HCT116 (cell line): ENCODE measurements at regions not wholly inside any gene's neighbourhood (a gene's known extent, or its start where the extent isn't known, plus 50 kb on each side); places are given as distances from the start of the nearest gene placed in this dataset.
A peak's percentile ranks its signal among the peaks of the same experiment; 100 is the strongest.

Source experiments
- ATAC-seq: fragments of 200-7000 bp; cut with Tn5 transposase; 2 replicates; pipeline ENCODE4 v1.9.1; 2020; ENCODE audit warnings: mild to moderate bottlenecking, moderate library complexity
- BruUV-seq: library from RNA; stranded (reverse); fragments of 400-500 nt; replicated peaks from 2 replicates; lab custom pipeline; 2021; lab: Mats Ljungman, UMichigan
- CTCF ChIA-PET: fragments of 300-600 bp; sonication (Branson Sonifier 250); formaldehyde crosslinking; loops from one replicate; lab custom pipeline; 2021; ENCODE audit warnings: antibody characterized with exemption; lab: Charles Lee
- POLR2A ChIA-PET: fragments of 300-600, 350-600 bp; sonication (Branson Sonifier 250); formaldehyde crosslinking; loops from one replicate; lab custom pipeline; 2021; ENCODE audit warnings: antibody characterized with exemption; lab: Charles Lee
- RAD21 ChIA-PET, 2 experiments: fragments of 300-600 bp; sonication (Branson Sonifier 250); formaldehyde crosslinking; loops; one replicate each; lab custom pipeline; 2023; ENCODE audit warnings: low total read pairs in 2 of 2; ENCODE audit not compliant: uncharacterized antibody in 2 of 2, unreplicated experiment in 2 of 2, low non-redundant PET in 1 of 2; lab: Charles Lee
- DNase-seq: peaks from one replicate; pipeline ENCODE4 v3.0.0-alpha.2; 2010; ENCODE audit warnings: low read depth, low spot score
- H2AFZ ChIP-seq: fragments of 200-600 bp; shearing (Covaris generic), sonication (generic); 2 replicates; pipeline ENCODE4 v1.6.1; 2017; ENCODE audit warnings: low read depth, mixed run types, mixed read lengths, antibody characterized with exemption, low read length; ENCODE audit not compliant: poor library complexity, severe bottlenecking
- H3K27ac ChIP-seq: 2 replicates; pipeline ENCODE4 v1.5.1; 2012; ENCODE audit warnings: low read depth, low read length
- H3K27me3 ChIP-seq: fragments of 200-600 bp; sonication (generic); 2 replicates; pipeline ENCODE4 v1.6.1; 2016; ENCODE audit warnings: mixed run types, low read length, mixed read lengths; ENCODE audit not compliant: insufficient read depth
- H3K36me3 ChIP-seq, 2 experiments: fragments of 200-500 bp in 1 of 2; fragments of 200-600 bp in 1 of 2; sonication (Bioruptor generic) in 1 of 2; sonication (generic) in 1 of 2; 2 replicates each; pipeline versions ENCODE4 v1.5.1 to v1.6.1; 2014 to 2016; ENCODE audit warnings: low read length in 2 of 2, inconsistent platforms in 1 of 2, mixed read lengths in 1 of 2, mixed run types in 1 of 2; ENCODE audit not compliant: insufficient read depth in 2 of 2, control insufficient read depth in 1 of 2
- H3K4me1 ChIP-seq, 2 experiments: fragments of 200-600 bp in 1 of 2; sonication (generic) in 1 of 2; 2 replicates each; pipeline versions ENCODE4 v1.5.1 to v1.6.1; 2012 to 2017; ENCODE audit warnings: low read length in 2 of 2, inconsistent platforms in 1 of 2, mild to moderate bottlenecking in 1 of 2, mixed read lengths in 1 of 2, mixed run types in 1 of 2, moderate library complexity in 1 of 2; ENCODE audit not compliant: insufficient read depth in 2 of 2, control insufficient read depth in 1 of 2
- H3K4me2 ChIP-seq: fragments of 200-600 bp; sonication (generic); 2 replicates; pipeline ENCODE4 v1.6.1; 2017; ENCODE audit warnings: mixed run types, low read length, mixed read lengths
- H3K4me3 ChIP-seq, 2 experiments: fragments of 200-600 bp in 1 of 2; sonication (generic) in 1 of 2; replicated peaks in 1 of 2; 2 replicates each; pipeline ENCODE4 v1.5.1; 2011 to 2016; ENCODE audit warnings: low read length in 2 of 2, control low read depth in 1 of 2, low read depth in 1 of 2, mild to moderate bottlenecking in 1 of 2, mixed read lengths in 1 of 2, mixed run types in 1 of 2
- H3K79me2 ChIP-seq: fragments of 200-600 bp; sonication (generic); 2 replicates; pipeline ENCODE4 v1.6.1; 2017; ENCODE audit warnings: mild to moderate bottlenecking, mixed run types, low read length, moderate library complexity, mixed read lengths; ENCODE audit not compliant: insufficient read depth
- H3K9ac ChIP-seq: fragments of 200-600 bp; sonication (generic); 2 replicates; pipeline ENCODE4 v1.6.1; 2016; ENCODE audit warnings: low read length, mixed read lengths
- H3K9me2 ChIP-seq: fragments of 200-600 bp; sonication (generic), shearing (Covaris generic); 2 replicates; pipeline ENCODE4 v1.6.1; 2017; ENCODE audit warnings: mixed run types, mild to moderate bottlenecking, moderate library complexity; ENCODE audit not compliant: insufficient read depth
- H3K9me3 ChIP-seq, 2 experiments: fragments of 200-500 bp in 1 of 2; fragments of 200-600 bp in 1 of 2; sonication (Bioruptor generic) in 1 of 2; sonication (generic) in 1 of 2; 2 replicates each; pipeline ENCODE4 v1.6.1; 2014 to 2017; ENCODE audit warnings: low read length in 2 of 2, mixed read lengths in 2 of 2, inconsistent platforms in 1 of 2, low read depth in 1 of 2, mild to moderate bottlenecking in 1 of 2, mixed run types in 1 of 2, moderate library complexity in 1 of 2; ENCODE audit not compliant: control insufficient read depth in 1 of 2, insufficient read depth in 1 of 2
- H4K20me1 ChIP-seq: fragments of 200-600 bp; sonication (generic), shearing (Covaris generic); 2 replicates; pipeline ENCODE4 v1.6.1; 2017; ENCODE audit warnings: mixed run types, mild to moderate bottlenecking, moderate library complexity; ENCODE audit not compliant: insufficient read depth
- CBX3 ChIP-seq: IDR thresholded peaks from 2 replicates; pipeline ENCODE4 v1.6.1; 2012; ENCODE audit warnings: low read depth
- EZH2 ChIP-seq: fragments of 200-600 bp; sonication (generic); IDR thresholded peaks from 2 replicates; pipeline ENCODE4 v1.6.1; 2017; ENCODE audit warnings: antibody characterized with exemption, mixed run types
- FOSL1 ChIP-seq: IDR thresholded peaks from 2 replicates; pipeline ENCODE4 v1.6.1; 2012; ENCODE audit warnings: low read depth
- SIN3A ChIP-seq: IDR thresholded peaks from 2 replicates; pipeline ENCODE4 v1.6.1; 2012; ENCODE audit warnings: low read depth
- SP1 ChIP-seq: IDR thresholded peaks from 2 replicates; pipeline ENCODE4 v1.6.1; 2012; ENCODE audit warnings: low read depth
- ZNF274 ChIP-seq: fragments of 200-500 bp; sonication (Bioruptor generic); IDR thresholded peaks from 2 replicates; pipeline ENCODE4 v1.6.1; 2014; ENCODE audit warnings: mild to moderate bottlenecking, low read depth, low read length, inconsistent platforms
- intact Hi-C: fragments of 100-400 bp; cut with micrococcal nuclease; formaldehyde crosslinking; loops from 2 replicates; pipeline ENCODE4 v1.10.0; 2022
- TF ChIP-seq, protein P1 (sequence below): IDR thresholded peaks from 2 replicates; pipeline ENCODE4 v1.6.1; 2012
- TF ChIP-seq, protein P2 (sequence below): IDR thresholded peaks from 2 replicates; pipeline ENCODE4 v1.6.1; 2012
- TF ChIP-seq, protein P3 (sequence below): IDR thresholded peaks from 2 replicates; pipeline ENCODE4 v1.6.1; 2012; ENCODE audit warnings: low read depth

DNA sequence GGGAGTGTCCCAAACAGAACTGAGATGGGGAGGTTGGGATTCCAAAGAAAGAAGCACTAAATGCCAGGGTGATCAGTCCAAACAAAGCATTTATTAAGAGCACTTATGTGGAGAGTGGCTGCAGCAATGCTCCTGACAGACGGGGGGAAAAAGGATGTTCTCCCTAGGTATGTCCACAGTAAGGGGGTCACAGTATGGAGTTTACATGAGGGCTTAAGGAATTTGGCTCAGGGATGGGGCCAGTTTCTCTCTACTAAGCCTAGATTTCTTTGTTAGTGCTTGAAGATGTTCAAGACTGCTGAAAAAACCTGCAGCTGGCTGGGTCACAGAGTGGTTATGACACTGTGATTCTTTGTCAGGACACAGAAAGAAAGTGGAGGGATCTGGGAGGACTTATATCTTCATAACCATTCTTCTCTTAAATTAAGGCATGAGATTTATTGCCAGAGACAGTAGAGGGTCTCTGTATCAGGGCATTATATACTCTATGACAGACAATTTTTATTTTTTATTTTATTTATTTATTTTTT is 1468.0 kb downstream of the C4orf33 start:
- Histone ChIP-seq H3K9ac (no peak overlapping the region; the same call in 1 of the 2 replicates), H3K4me3 (peak overlapping the region; percentile 36 to 58), H2AFZ (peak overlapping the region; percentile 89), H3K79me2 (no peaks in the 10 kb centered on the region), H3K36me3 (no peaks in the 10 kb centered on the region), H4K20me1 (no peaks in the 10 kb centered on the region), H3K27ac (no peak overlapping the region), H3K9me3 (no peaks in the 10 kb centered on the region), H3K27me3 (no peaks in the 10 kb centered on the region), H3K9me2 (no peaks in the 10 kb centered on the region), H3K4me2 (peak overlapping the region; percentile 86), H3K4me1 (peaks cover 0 to 13% of the 10 kb centered on the region in 2 experiments; a peak in 2 of 4 replicates)
- ATAC-seq: peak; percentile 64
- TF ChIP-seq, protein P1, sequence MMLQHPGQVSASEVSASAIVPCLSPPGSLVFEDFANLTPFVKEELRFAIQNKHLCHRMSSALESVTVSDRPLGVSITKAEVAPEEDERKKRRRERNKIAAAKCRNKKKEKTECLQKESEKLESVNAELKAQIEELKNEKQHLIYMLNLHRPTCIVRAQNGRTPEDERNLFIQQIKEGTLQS: no peak
- no peak for TF ChIP-seq SP1
- TF ChIP-seq, protein P2, sequence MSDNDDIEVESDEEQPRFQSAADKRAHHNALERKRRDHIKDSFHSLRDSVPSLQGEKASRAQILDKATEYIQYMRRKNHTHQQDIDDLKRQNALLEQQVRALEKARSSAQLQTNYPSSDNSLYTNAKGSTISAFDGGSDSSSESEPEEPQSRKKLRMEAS: no peak
- RAD21 ChIA-PET: interaction anchor here in 1 of 2 experiments (0.9 kb wide), 1 partner anchor 245 kb away, joined by 5 read pairs; no protein-coding TSS in a partner anchor
- CTCF ChIA-PET: interaction anchor here (1.4 kb wide), 1 partner anchor 491 kb away, joined by 5 read pairs; no protein-coding TSS in a partner anchor
- DNase-seq: no peak
- BruUV-seq: no TSS peak
- intact Hi-C loops: loop anchor here (2.0 to 5.0 kb wide), 2 partner anchors 245 to 528 kb away; no protein-coding TSS in a partner anchor
- POLR2A ChIA-PET: no interaction called here

DNA sequence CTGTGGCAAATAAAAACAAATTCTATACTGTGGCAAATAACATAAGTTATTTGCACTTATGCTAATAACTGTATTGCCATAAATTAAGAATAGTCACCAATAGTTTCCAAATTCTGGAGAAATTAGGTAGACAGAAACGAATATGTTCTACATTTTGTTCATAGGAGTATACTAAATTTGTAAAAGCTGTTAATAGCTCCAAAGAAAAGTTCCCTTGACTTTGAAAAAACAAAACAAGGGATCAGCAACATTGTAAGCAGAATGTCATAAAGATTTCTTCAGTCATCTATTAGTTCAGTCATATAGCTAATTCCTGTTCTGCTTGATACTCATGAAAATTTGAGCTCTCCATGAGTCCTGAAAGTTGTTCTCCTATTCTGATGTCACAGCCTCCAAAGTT is 1472.8 kb downstream of the C4orf33 start:
- ATAC-seq (no peak), DNase-seq (no peak)
- ChIA-PET CTCF (no interaction called here), RAD21 (no interaction called here), POLR2A (no interaction called here)
- no TSS peak for BruUV-seq
- Histone ChIP-seq H3K9me3 (no peaks in the 10 kb centered on the region), H3K4me3 (no peak overlapping the region), H3K4me2 (no peak overlapping the region), H3K4me1 (peaks cover 0 to 4% of the 10 kb centered on the region in 2 experiments; a peak in 1 of 4 replicates), H3K36me3 (no peaks in the 10 kb centered on the region), H2AFZ (no peak overlapping the region), H3K27ac (no peak overlapping the region), H3K79me2 (no peaks in the 10 kb centered on the region), H3K9ac (no peak overlapping the region), H3K27me3 (no peaks in the 10 kb centered on the region), H3K9me2 (0 out of 2 replicates have a peak, but pooled peaks cover 3% of the 10 kb centered on the region), H4K20me1 (no peaks in the 10 kb centered on the region)
- intact Hi-C loops: no loop called here
- no peak for TF ChIP-seq SIN3A
- TF ChIP-seq, protein P3, sequence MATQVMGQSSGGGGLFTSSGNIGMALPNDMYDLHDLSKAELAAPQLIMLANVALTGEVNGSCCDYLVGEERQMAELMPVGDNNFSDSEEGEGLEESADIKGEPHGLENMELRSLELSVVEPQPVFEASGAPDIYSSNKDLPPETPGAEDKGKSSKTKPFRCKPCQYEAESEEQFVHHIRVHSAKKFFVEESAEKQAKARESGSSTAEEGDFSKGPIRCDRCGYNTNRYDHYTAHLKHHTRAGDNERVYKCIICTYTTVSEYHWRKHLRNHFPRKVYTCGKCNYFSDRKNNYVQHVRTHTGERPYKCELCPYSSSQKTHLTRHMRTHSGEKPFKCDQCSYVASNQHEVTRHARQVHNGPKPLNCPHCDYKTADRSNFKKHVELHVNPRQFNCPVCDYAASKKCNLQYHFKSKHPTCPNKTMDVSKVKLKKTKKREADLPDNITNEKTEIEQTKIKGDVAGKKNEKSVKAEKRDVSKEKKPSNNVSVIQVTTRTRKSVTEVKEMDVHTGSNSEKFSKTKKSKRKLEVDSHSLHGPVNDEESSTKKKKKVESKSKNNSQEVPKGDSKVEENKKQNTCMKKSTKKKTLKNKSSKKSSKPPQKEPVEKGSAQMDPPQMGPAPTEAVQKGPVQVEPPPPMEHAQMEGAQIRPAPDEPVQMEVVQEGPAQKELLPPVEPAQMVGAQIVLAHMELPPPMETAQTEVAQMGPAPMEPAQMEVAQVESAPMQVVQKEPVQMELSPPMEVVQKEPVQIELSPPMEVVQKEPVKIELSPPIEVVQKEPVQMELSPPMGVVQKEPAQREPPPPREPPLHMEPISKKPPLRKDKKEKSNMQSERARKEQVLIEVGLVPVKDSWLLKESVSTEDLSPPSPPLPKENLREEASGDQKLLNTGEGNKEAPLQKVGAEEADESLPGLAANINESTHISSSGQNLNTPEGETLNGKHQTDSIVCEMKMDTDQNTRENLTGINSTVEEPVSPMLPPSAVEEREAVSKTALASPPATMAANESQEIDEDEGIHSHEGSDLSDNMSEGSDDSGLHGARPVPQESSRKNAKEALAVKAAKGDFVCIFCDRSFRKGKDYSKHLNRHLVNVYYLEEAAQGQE: no peak
- no peak for TF ChIP-seq CBX3
- TF ChIP-seq EZH2: no peak
- TF ChIP-seq FOSL1: no peak
- no peak for TF ChIP-seq ZNF274
